ENCODE measurements at regions not wholly inside any gene's neighbourhood (a gene's known extent, or its start where the extent isn't known, plus 50 kb on each side); places are given as distances from the start of the nearest gene placed in this dataset.

GRCh38 chr15:97645758-97646157 is 314.7 kb upstream of the ARRDC4 start:
- Histone ChIP-seq H3K27me3 (ENCODE audit: control insufficient read depth, insufficient read depth, low read length) (no peaks in the 10 kb centered on the region), H3K9me1 (ENCODE audit: insufficient read depth, low read length) (no peaks in the 10 kb centered on the region), H4K91ac (ENCODE audit: insufficient read depth, low read depth, low read length) (no peak overlapping the region), H3K18ac (ENCODE audit: low read depth, low read length) (no peak overlapping the region), H3K56ac (ENCODE audit: extremely low read depth, insufficient read depth, low read length) (no peak overlapping the region), H3K79me1 (ENCODE audit: low read depth in 1 of 2, low read length in 2 of 2) (no peaks in the 10 kb centered on the region), H3K23ac (ENCODE audit: low read depth, low read length) (no peak overlapping the region), H2AK9ac (replicated peaks; ENCODE audit: low read depth, low read length, poor library complexity) (no peak overlapping the region), H3K4me3 (ENCODE audit: insufficient read depth, low read depth, low read length) (no peak overlapping the region), H3K14ac (replicated peaks; ENCODE audit: low read depth, low read length) (no peak overlapping the region), H3K9me3 (ENCODE audit: control insufficient read depth, insufficient read depth, low read length) (peaks cover 10% of the 10 kb centered on the region), H3K27ac (ENCODE audit: insufficient read depth, low read length) (no peak overlapping the region), H2AFZ (replicated peaks; ENCODE audit: low read length, poor library complexity) (no peak overlapping the region), H2BK5ac (ENCODE audit: low read depth, low read length, poor library complexity, severe bottlenecking) (no peak overlapping the region), H2BK20ac (ENCODE audit: low read depth, low read length) (no peak overlapping the region), H3K9ac (ENCODE audit: low read depth, low read length) (no peak overlapping the region), H4K20me1 (ENCODE audit: insufficient read depth, low read length) (no peaks in the 10 kb centered on the region), H4K5ac (ENCODE audit: low read depth, low read length) (no peak overlapping the region), H3K4me1 (ENCODE audit: control insufficient read depth, insufficient read depth, low read length) (no peaks in the 10 kb centered on the region), H2BK15ac (ENCODE audit: low read depth, low read length) (no peak overlapping the region), H2BK120ac (ENCODE audit: low read depth, low read length) (no peak overlapping the region), H3K4ac (ENCODE audit: low read depth, low read length) (no peak overlapping the region), H3K36me3 (ENCODE audit: control insufficient read depth, insufficient read depth, low read length) (no peaks in the 10 kb centered on the region), H2AK5ac (ENCODE audit: low read depth, low read length) (no peak overlapping the region), H3K4me2 (ENCODE audit: low read depth, low read length) (no peak overlapping the region), H4K8ac (ENCODE audit: low read depth in 2 of 2, low read length in 2 of 2) (no peak overlapping the region)
- WGBS, 2 experiments (ENCODE audit: extremely low coverage in 2 of 2, insufficient read length in 1 of 2) = no CpG with 5 or more reads among the region's 2 CpGs
- BruUV-seq (replicated peaks) = no TSS peak
- ChIA-PET CTCF (no interaction called here), POLR2A (ENCODE audit: unreplicated experiment) (no interaction called here)
- TF ChIP-seq MXI1 (IDR thresholded peaks at IDR 0.05; ENCODE audit: borderline replicate concordance, low read depth, low read length) (no peak), MAZ (IDR thresholded peaks at IDR 0.05; ENCODE audit: borderline replicate concordance, low read depth, low read length) (no peak), SMC3 (IDR thresholded peaks at IDR 0.05; ENCODE audit: low read depth, low read length) (no peak), NFE2L2 (IDR thresholded peaks at IDR 0.05; ENCODE audit: low read depth, low read length) (0 out of 2 replicates have a peak, but pooled peaks have one; percentile 41), POLR2A (IDR thresholded peaks at IDR 0.05; ENCODE audit: low read depth, low read length) (no peak)
- no peak for DNase-seq
- ATAC-seq (ENCODE audit: low read depth) = no peak
- dilution Hi-C loops (cut with HindIII; ENCODE audit: low sequenced_read_pairs, unreplicated experiment) = no loop called here
- intact Hi-C loops (cut with micrococcal nuclease) = no loop called here
- in situ Hi-C loops (cut with MboI; ENCODE audit: low sequenced_read_pairs) = no loop called here

Measured in IMR-90 (cell line).